Progenitor cell of endocrine pancreas (in vitro differentiated cells): ENCODE measurements at regions not wholly inside any gene's neighbourhood (a gene's known extent, or its start where the extent isn't known, plus 50 kb on each side); places are given as distances from the start of the nearest gene placed in this dataset.

Source experiments
- DNase-seq: peaks from one replicate; pipeline ENCODE4 v3.0.0; 2021; ENCODE audit warnings: low spot score; ENCODE audit not compliant: unreplicated experiment
- H3K27ac Mint-ChIP-seq: 2 replicates; pipeline ENCODE4 v1.8.0; 2021; ENCODE audit warnings: mild to moderate bottlenecking, moderate library complexity, mixed read lengths
- H3K27me3 Mint-ChIP-seq: 2 replicates; pipeline ENCODE4 v1.8.0; 2021; ENCODE audit warnings: mixed read lengths
- H3K36me3 Mint-ChIP-seq: 2 replicates; pipeline ENCODE4 v1.8.0; 2022; ENCODE audit warnings: mixed read lengths; ENCODE audit not compliant: insufficient read depth
- H3K4me1 Mint-ChIP-seq: 2 replicates; pipeline ENCODE4 v1.8.0; 2021; ENCODE audit warnings: low read depth, mixed read lengths
- H3K4me3 Mint-ChIP-seq: 2 replicates; pipeline ENCODE4 v1.8.0; 2021; ENCODE audit warnings: low read depth, mild to moderate bottlenecking, moderate library complexity, mixed read lengths
- H3K9me3 Mint-ChIP-seq: 2 replicates; pipeline ENCODE4 v1.8.0; 2021; ENCODE audit warnings: low read depth, mixed read lengths
- CTCF ChIP-seq: fragments of 200-600 bp; sonication (generic); IDR thresholded peaks from one replicate; pipeline ENCODE4 v1.5.0; 2021; ENCODE audit warnings: antibody characterized with exemption, mild to moderate bottlenecking; ENCODE audit not compliant: unreplicated experiment

- DNase-seq: no peak
- no peaks in the 10 kb centered on the region for H3K36me3 Mint-ChIP-seq
- no peaks in the 10 kb centered on the region for H3K4me1 Mint-ChIP-seq
- no peak for TF ChIP-seq CTCF
- H3K9me3 Mint-ChIP-seq: peaks cover 17% of the 10 kb centered on the region
- H3K4me3 Mint-ChIP-seq: no peak overlapping the region
- H3K27ac Mint-ChIP-seq: no peak overlapping the region
- H3K27me3 Mint-ChIP-seq: no peaks in the 10 kb centered on the region
Observed at GRCh38 chr7:68269405-68269804, 1272.8 kb downstream of the TYW1 start.

GRCh38 chr7:68272507-68272906, 1275.9 kb downstream of the TYW1 start:
- Mint-ChIP-seq H3K36me3 (no peaks in the 10 kb centered on the region), H3K4me1 (no peaks in the 10 kb centered on the region), H3K27ac (no peak overlapping the region), H3K27me3 (no peaks in the 10 kb centered on the region), H3K4me3 (no peak overlapping the region), H3K9me3 (no peaks in the 10 kb centered on the region)
- DNase-seq: no peak
- TF ChIP-seq CTCF: no peak

DNA sequence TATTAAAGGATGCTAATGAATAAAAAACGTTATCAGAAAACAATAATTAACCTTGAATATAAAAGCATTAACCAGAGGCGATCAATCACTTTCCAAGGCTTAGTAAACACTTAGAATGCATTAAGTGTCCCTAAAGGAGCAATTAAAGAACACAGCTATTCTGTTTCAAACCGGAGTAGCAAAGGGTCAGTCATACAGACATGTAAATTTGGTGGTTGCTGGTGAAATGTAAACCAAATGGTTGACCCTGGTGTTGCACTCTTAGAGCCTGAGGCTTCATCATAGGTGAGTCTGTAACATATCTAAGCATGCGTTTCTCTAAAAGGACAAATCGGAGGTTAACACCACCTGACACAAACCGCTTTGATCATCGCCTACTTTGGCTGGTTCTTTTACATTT, 1280.1 kb downstream of the TYW1 start:
- H3K4me1 Mint-ChIP-seq: no peaks in the 10 kb centered on the region
- no peak overlapping the region for H3K4me3 Mint-ChIP-seq
- no peak for TF ChIP-seq CTCF
- H3K36me3 Mint-ChIP-seq: no peaks in the 10 kb centered on the region
- H3K27ac Mint-ChIP-seq: no peak overlapping the region
- DNase-seq: no peak
- H3K9me3 Mint-ChIP-seq: no peaks in the 10 kb centered on the region
- H3K27me3 Mint-ChIP-seq: no peaks in the 10 kb centered on the region

GRCh38 chr7:68279827-68280400, 1283.3 kb downstream of the TYW1 start:
- peaks cover 13% of the 10 kb centered on the region for H3K9me3 Mint-ChIP-seq
- DNase-seq: no peak

DNA sequence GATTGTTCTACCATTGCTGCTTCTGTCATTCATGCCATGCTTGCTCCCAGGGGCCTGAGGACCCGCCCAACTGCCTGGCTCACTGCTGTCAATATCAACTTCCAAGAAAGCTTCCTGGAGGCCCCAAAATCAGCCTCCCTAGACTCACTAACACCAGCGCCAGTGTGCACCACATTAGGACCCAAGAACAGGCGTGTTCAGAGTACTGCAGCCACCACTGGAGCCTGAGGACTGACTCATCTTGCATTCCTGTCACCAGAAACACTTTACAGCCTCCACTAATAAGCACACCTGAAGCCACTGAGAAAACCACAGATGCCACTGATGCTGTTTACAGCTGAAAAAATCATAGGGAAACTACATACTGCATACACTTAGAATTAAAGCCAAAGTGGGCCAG, 1284.3 kb downstream of the TYW1 start:
- no peak for DNase-seq
- Mint-ChIP-seq H3K4me1 (no peaks in the 10 kb centered on the region), H3K9me3 (peaks cover 19% of the 10 kb centered on the region), H3K27ac (no peak overlapping the region), H3K4me3 (no peak overlapping the region), H3K36me3 (no peaks in the 10 kb centered on the region), H3K27me3 (no peaks in the 10 kb centered on the region)
- no peak for TF ChIP-seq CTCF

More at GRCh38 chr7:68279827-68280400, 1283.3 kb downstream of the TYW1 start:
- H3K27me3 Mint-ChIP-seq: no peaks in the 10 kb centered on the region
- no peaks in the 10 kb centered on the region for H3K4me1 Mint-ChIP-seq
- no peak overlapping the region for H3K4me3 Mint-ChIP-seq
- no peaks in the 10 kb centered on the region for H3K36me3 Mint-ChIP-seq
- H3K27ac Mint-ChIP-seq: no peak overlapping the region
- no peak for TF ChIP-seq CTCF
